IPS DF 6.9 (cell line): ENCODE measurements at regions not wholly inside any gene's neighbourhood (a gene's known extent, or its start where the extent isn't known, plus 50 kb on each side); places are given as distances from the start of the nearest gene placed in this dataset.
"Not testable (repeated sequence)": the region's sequence is repeated elsewhere in the genome, so short reads cannot be mapped to it uniquely, and the experiment has no call there.

Experiments
- DNase-seq: peaks from one replicate; pipeline ENCODE4 v3.0.0-alpha.2; 2013; ENCODE audit warnings: low read depth, low spot score
- H3K27ac ChIP-seq: one replicate; pipeline ENCODE4 v1.5.1; 2013; ENCODE audit warnings: low read length, control low read depth
- H3K27me3 ChIP-seq: 2 replicates; pipeline ENCODE4 v1.6.1; 2013; ENCODE audit warnings: mild to moderate bottlenecking, low read length; ENCODE audit not compliant: control insufficient read depth, insufficient read depth
- H3K36me3 ChIP-seq: 2 replicates; pipeline ENCODE4 v1.6.1; 2013; ENCODE audit warnings: low read length; ENCODE audit not compliant: control insufficient read depth, insufficient read depth
- H3K4me1 ChIP-seq: 2 replicates; pipeline ENCODE4 v1.6.1; 2013; ENCODE audit warnings: low read length; ENCODE audit not compliant: control insufficient read depth, insufficient read depth
- H3K4me3 ChIP-seq: 2 replicates; pipeline ENCODE4 v1.5.1; 2013; ENCODE audit warnings: mild to moderate bottlenecking, low read length
- H3K9me3 ChIP-seq: 2 replicates; pipeline ENCODE4 v1.6.1; 2013; ENCODE audit warnings: low read length, inconsistent platforms; ENCODE audit not compliant: control insufficient read depth, insufficient read depth
- WGBS: extraction: QIAGEN DNeasy Blood & Tissue Kit; methylation state at CpG from one replicate; pipeline ENCODE4 v1.1.7; 2013; ENCODE audit warnings: mixed read lengths, missing lambda C conversion rate; ENCODE audit not compliant: insufficient read length, insufficient coverage; 5-methylcytosine and 5-hydroxymethylcytosine counted together

- Histone ChIP-seq H3K9me3 (no peaks in the 10 kb centered on the region), H3K27ac (no peak overlapping the region), H3K27me3 (no peaks in the 10 kb centered on the region), H3K4me1 (no peaks in the 10 kb centered on the region), H3K4me3 (no peak overlapping the region), H3K36me3 (no peaks in the 10 kb centered on the region)
- DNase-seq = no peak
- WGBS = no CpG with 5 or more reads among the region's 5 CpGs
Measured at GRCh38 chr4:126533146-126533805, 1099.5 kb upstream of the INTU start.

- H3K9me3 ChIP-seq = no peaks in the 10 kb centered on the region
- H3K36me3 ChIP-seq = no peaks in the 10 kb centered on the region
- DNase-seq = no peak
- no peaks in the 10 kb centered on the region for H3K4me1 ChIP-seq
- H3K4me3 ChIP-seq = no peak overlapping the region
- no peaks in the 10 kb centered on the region for H3K27me3 ChIP-seq
- no peak overlapping the region for H3K27ac ChIP-seq
- no CpG with 5 or more reads among the region's 3 CpGs for WGBS
Measured at GRCh38 chr4:126539771-126540170, 1093.0 kb upstream of the INTU start.

DNA sequence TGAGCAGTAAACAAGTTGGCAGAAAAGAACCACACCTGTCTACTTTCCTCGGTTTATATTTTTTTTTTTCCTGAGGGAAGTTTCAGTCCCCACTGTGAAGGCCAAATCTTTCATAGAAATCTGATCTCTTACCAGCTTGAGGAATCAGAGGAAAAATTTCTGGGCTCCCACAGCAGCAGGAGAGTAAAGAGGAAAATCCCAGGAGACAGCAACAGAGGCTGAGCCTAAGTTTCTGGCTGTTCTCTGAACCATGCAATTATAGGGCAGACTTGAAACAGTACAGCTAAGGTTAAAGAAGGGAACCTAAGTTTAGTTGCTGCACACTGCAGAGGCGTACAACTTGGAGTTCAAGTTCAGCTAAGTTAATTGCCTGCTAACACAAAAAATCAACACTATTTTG lies 1090.9 kb upstream of the INTU start:
- Histone ChIP-seq H3K4me1 (no peaks in the 10 kb centered on the region), H3K27ac (no peak overlapping the region), H3K27me3 (no peaks in the 10 kb centered on the region), H3K9me3 (no peaks in the 10 kb centered on the region), H3K4me3 (no peak overlapping the region), H3K36me3 (no peaks in the 10 kb centered on the region)
- DNase-seq = no peak
- no CpG with 5 or more reads among the region's 2 CpGs for WGBS

GRCh38 chr4:126544276-126544675 lies 1088.5 kb upstream of the INTU start:
- no CpG with 5 or more reads among the region's 5 CpGs for WGBS
- no peaks in the 10 kb centered on the region for H3K27me3 ChIP-seq

DNA sequence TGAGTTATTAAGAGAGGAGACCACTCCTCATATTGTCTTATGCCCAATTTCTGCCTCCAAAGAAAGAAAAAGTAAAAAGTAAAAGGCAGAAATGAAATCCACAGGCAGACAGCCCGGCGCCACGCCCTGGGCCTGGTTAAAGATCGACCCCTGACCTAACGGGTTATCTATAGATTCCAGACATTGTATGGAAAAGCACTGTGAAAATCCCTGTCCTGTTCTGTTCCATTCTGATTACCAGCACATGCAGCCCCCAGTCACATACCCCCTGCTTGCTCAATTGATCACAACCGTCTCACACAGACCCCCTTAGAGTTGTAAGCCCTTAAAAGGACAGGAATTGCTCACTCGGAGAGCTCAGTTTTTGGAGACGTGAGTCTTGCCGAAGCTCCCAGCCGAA lies 1086.6 kb upstream of the INTU start:
- not testable (repeated sequence) for H3K4me1 ChIP-seq, H3K27me3 ChIP-seq, DNase-seq, H3K27ac ChIP-seq, H3K36me3 ChIP-seq, H3K9me3 ChIP-seq, H3K4me3 ChIP-seq
- no CpG with 5 or more reads among the region's 10 CpGs for WGBS

More at GRCh38 chr4:126544276-126544675, 1088.5 kb upstream of the INTU start:
- no peaks in the 10 kb centered on the region for H3K9me3 ChIP-seq
- H3K27ac ChIP-seq = no peak overlapping the region
- H3K36me3 ChIP-seq = no peaks in the 10 kb centered on the region
- no peaks in the 10 kb centered on the region for H3K4me1 ChIP-seq
- no peak for DNase-seq
- H3K4me3 ChIP-seq = no peak overlapping the region

DNA sequence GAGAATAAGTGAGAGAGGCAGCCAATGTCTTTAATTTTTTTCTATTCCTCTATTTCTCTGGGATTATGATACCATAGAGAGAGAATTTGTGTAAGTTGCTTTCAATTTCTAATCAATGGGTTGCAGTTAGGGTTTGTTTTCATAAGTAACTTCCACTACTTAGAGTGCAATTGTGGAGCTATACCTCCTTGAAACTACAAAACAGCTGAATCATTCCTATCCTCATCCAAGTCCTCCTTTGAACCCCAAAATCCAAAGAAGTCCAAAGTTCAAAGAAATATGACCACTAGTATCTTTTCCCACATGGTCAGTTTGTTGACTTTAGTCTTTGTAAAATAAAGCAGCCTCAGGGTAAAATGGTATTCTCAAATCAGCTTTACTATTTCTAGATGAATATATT lies 1085.4 kb upstream of the INTU start:
- no peak overlapping the region for H3K4me3 ChIP-seq

DNA sequence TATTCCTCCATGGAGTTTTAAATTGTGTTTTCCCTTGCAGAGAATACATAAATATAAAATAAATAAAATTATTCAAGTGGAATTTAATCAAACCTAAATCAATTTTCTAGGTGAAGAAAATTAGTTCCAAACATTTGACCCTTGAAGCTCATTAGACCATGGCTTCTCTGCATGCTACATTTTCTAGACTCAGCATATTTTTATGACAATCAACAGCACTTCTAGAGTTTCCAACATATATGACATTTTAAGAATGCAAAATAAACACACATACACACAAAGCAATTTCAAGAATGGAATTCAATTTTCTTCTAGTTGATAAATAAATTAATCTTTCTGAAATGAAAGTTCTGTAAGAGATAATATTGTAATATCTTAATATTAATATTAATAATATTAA lies 1083.9 kb upstream of the INTU start:
- Histone ChIP-seq H3K4me1 (no peaks in the 10 kb centered on the region), H3K27ac (no peak overlapping the region), H3K36me3 (no peaks in the 10 kb centered on the region), H3K27me3 (no peaks in the 10 kb centered on the region), H3K9me3 (no peaks in the 10 kb centered on the region), H3K4me3 (no peak overlapping the region)
- no peak for DNase-seq

More for the DNA sequence above, 1085.4 kb upstream of the INTU start:
- no peak for DNase-seq
- H3K36me3 ChIP-seq = no peaks in the 10 kb centered on the region
- H3K27me3 ChIP-seq = no peaks in the 10 kb centered on the region
- H3K27ac ChIP-seq = no peak overlapping the region
- no peaks in the 10 kb centered on the region for H3K9me3 ChIP-seq
- no peaks in the 10 kb centered on the region for H3K4me1 ChIP-seq

- no CpG with 5 or more reads among the region's 1 CpG for WGBS
- H3K9me3 ChIP-seq = no peaks in the 10 kb centered on the region
Measured at GRCh38 chr4:126552321-126552720, 1080.4 kb upstream of the INTU start.

DNA sequence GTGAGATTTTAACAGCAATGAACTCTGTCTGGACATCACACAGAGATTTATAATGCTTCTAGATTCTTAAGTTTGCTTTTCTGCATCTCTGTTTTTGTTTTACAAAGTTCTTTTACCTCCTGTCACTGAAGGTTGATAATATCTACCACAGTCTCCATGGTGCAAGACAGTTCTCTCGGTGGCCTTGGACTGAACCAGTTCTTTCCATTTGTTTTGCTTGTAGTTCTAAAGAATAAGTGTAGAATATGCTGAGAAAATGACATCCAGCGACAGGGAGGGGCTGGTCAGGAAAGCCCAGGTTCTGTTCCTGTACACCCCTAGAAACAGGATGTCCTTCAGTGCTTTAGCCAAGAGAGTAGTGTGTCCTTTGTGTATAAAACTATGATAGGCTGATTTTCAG lies 1079.5 kb upstream of the INTU start:
- no peaks in the 10 kb centered on the region for H3K36me3 ChIP-seq
- no peaks in the 10 kb centered on the region for H3K4me1 ChIP-seq
- no peaks in the 10 kb centered on the region for H3K27me3 ChIP-seq
- no CpG with 5 or more reads among the region's 2 CpGs for WGBS
- no peaks in the 10 kb centered on the region for H3K9me3 ChIP-seq
- H3K27ac ChIP-seq = no peak overlapping the region
- DNase-seq = no peak
- no peak overlapping the region for H3K4me3 ChIP-seq

More at GRCh38 chr4:126552321-126552720, 1080.4 kb upstream of the INTU start:
- no peak overlapping the region for H3K27ac ChIP-seq
- H3K36me3 ChIP-seq = no peaks in the 10 kb centered on the region
- no peaks in the 10 kb centered on the region for H3K27me3 ChIP-seq
- H3K4me3 ChIP-seq = no peak overlapping the region
- no peaks in the 10 kb centered on the region for H3K4me1 ChIP-seq
- DNase-seq = no peak

DNA sequence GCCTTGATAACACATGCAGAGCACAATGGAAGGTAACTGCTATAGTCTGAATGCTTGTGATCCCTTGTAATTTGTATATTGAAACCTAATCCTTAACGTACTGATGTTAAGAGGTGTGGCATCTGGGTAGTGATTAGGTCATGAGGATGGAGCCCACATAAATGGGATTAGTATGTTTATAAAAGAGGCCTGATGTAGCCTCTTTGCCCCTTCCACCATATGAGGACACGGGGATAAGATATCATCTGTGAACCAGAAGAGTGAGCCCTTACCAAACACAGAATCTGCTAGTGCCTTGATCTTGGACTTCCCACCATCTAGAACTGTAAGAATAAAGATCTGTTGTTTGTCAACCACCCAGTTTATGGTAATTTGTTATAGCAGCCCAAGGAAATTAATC lies 1074.2 kb upstream of the INTU start:
- DNase-seq = no peak
- WGBS = no CpG with 5 or more reads among the region's 2 CpGs

DNA sequence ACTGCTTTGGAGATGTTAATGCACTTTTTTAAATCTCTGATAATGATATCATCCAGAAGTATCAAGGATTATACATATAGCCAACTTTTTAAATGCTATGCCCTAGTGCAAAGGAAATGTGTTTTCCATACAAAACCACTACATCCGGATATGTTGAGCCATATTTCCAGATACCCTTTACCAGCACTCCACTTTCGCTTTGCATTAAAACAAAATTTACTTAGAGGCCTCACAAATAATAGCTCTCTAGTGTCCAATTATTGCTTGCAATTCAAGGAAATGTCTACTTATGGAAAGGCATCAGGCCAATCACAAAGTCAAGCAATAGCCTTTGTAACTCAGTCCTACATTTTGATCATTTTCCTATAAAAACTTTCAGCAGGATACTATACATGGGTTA lies 1072.8 kb upstream of the INTU start:
- Histone ChIP-seq H3K27me3 (no peaks in the 10 kb centered on the region), H3K36me3 (no peaks in the 10 kb centered on the region), H3K4me1 (no peaks in the 10 kb centered on the region), H3K27ac (no peak overlapping the region), H3K4me3 (no peak overlapping the region), H3K9me3 (no peaks in the 10 kb centered on the region)
- DNase-seq = no peak
- no CpG with 5 or more reads among the region's 2 CpGs for WGBS

More for the DNA sequence above, 1074.2 kb upstream of the INTU start:
- H3K4me3 ChIP-seq = no peak overlapping the region
- no peaks in the 10 kb centered on the region for H3K36me3 ChIP-seq
- no peaks in the 10 kb centered on the region for H3K4me1 ChIP-seq
- no peaks in the 10 kb centered on the region for H3K9me3 ChIP-seq
- no peaks in the 10 kb centered on the region for H3K27me3 ChIP-seq
- no peak overlapping the region for H3K27ac ChIP-seq
